HCT116 (cell line): ENCODE measurements at regions not wholly inside any gene's neighbourhood (a gene's known extent, or its start where the extent isn't known, plus 50 kb on each side); places are given as distances from the start of the nearest gene placed in this dataset.
"Not testable (repeated sequence)": the region's sequence is repeated elsewhere in the genome, so short reads cannot be mapped to it uniquely, and the experiment has no call there.

Experiments used
- ATAC-seq: fragments of 200-7000 bp; cut with Tn5 transposase; 2 replicates; pipeline ENCODE4 v1.9.1; 2020; ENCODE audit warnings: mild to moderate bottlenecking, moderate library complexity
- BruUV-seq: library from RNA; stranded (reverse); fragments of 400-500 nt; replicated peaks from 2 replicates; lab custom pipeline; 2021; lab: Mats Ljungman, UMichigan
- CTCF ChIA-PET: fragments of 300-600 bp; sonication (Branson Sonifier 250); formaldehyde crosslinking; loops from one replicate; lab custom pipeline; 2021; ENCODE audit warnings: antibody characterized with exemption; lab: Charles Lee
- POLR2A ChIA-PET: fragments of 300-600, 350-600 bp; sonication (Branson Sonifier 250); formaldehyde crosslinking; loops from one replicate; lab custom pipeline; 2021; ENCODE audit warnings: antibody characterized with exemption; lab: Charles Lee
- RAD21 ChIA-PET, 2 experiments: fragments of 300-600 bp; sonication (Branson Sonifier 250); formaldehyde crosslinking; loops; one replicate each; lab custom pipeline; 2023; ENCODE audit warnings: low total read pairs in 2 of 2; ENCODE audit not compliant: uncharacterized antibody in 2 of 2, unreplicated experiment in 2 of 2, low non-redundant PET in 1 of 2; lab: Charles Lee
- DNase-seq: peaks from one replicate; pipeline ENCODE4 v3.0.0-alpha.2; 2010; ENCODE audit warnings: low read depth, low spot score
- H2AFZ ChIP-seq: fragments of 200-600 bp; shearing (Covaris generic), sonication (generic); 2 replicates; pipeline ENCODE4 v1.6.1; 2017; ENCODE audit warnings: low read depth, mixed run types, mixed read lengths, antibody characterized with exemption, low read length; ENCODE audit not compliant: poor library complexity, severe bottlenecking
- H3K27ac ChIP-seq: 2 replicates; pipeline ENCODE4 v1.5.1; 2012; ENCODE audit warnings: low read depth, low read length
- H3K27me3 ChIP-seq: fragments of 200-600 bp; sonication (generic); 2 replicates; pipeline ENCODE4 v1.6.1; 2016; ENCODE audit warnings: mixed run types, low read length, mixed read lengths; ENCODE audit not compliant: insufficient read depth
- H3K36me3 ChIP-seq, 2 experiments: fragments of 200-500 bp in 1 of 2; fragments of 200-600 bp in 1 of 2; sonication (Bioruptor generic) in 1 of 2; sonication (generic) in 1 of 2; 2 replicates each; pipeline versions ENCODE4 v1.5.1 to v1.6.1; 2014 to 2016; ENCODE audit warnings: low read length in 2 of 2, inconsistent platforms in 1 of 2, mixed read lengths in 1 of 2, mixed run types in 1 of 2; ENCODE audit not compliant: insufficient read depth in 2 of 2, control insufficient read depth in 1 of 2
- H3K4me1 ChIP-seq, 2 experiments: fragments of 200-600 bp in 1 of 2; sonication (generic) in 1 of 2; 2 replicates each; pipeline versions ENCODE4 v1.5.1 to v1.6.1; 2012 to 2017; ENCODE audit warnings: low read length in 2 of 2, inconsistent platforms in 1 of 2, mild to moderate bottlenecking in 1 of 2, mixed read lengths in 1 of 2, mixed run types in 1 of 2, moderate library complexity in 1 of 2; ENCODE audit not compliant: insufficient read depth in 2 of 2, control insufficient read depth in 1 of 2
- H3K4me2 ChIP-seq: fragments of 200-600 bp; sonication (generic); 2 replicates; pipeline ENCODE4 v1.6.1; 2017; ENCODE audit warnings: mixed run types, low read length, mixed read lengths
- H3K4me3 ChIP-seq, 2 experiments: fragments of 200-600 bp in 1 of 2; sonication (generic) in 1 of 2; replicated peaks in 1 of 2; 2 replicates each; pipeline ENCODE4 v1.5.1; 2011 to 2016; ENCODE audit warnings: low read length in 2 of 2, control low read depth in 1 of 2, low read depth in 1 of 2, mild to moderate bottlenecking in 1 of 2, mixed read lengths in 1 of 2, mixed run types in 1 of 2
- H3K79me2 ChIP-seq: fragments of 200-600 bp; sonication (generic); 2 replicates; pipeline ENCODE4 v1.6.1; 2017; ENCODE audit warnings: mild to moderate bottlenecking, mixed run types, low read length, moderate library complexity, mixed read lengths; ENCODE audit not compliant: insufficient read depth
- H3K9ac ChIP-seq: fragments of 200-600 bp; sonication (generic); 2 replicates; pipeline ENCODE4 v1.6.1; 2016; ENCODE audit warnings: low read length, mixed read lengths
- H3K9me2 ChIP-seq: fragments of 200-600 bp; sonication (generic), shearing (Covaris generic); 2 replicates; pipeline ENCODE4 v1.6.1; 2017; ENCODE audit warnings: mixed run types, mild to moderate bottlenecking, moderate library complexity; ENCODE audit not compliant: insufficient read depth
- H3K9me3 ChIP-seq, 2 experiments: fragments of 200-500 bp in 1 of 2; fragments of 200-600 bp in 1 of 2; sonication (Bioruptor generic) in 1 of 2; sonication (generic) in 1 of 2; 2 replicates each; pipeline ENCODE4 v1.6.1; 2014 to 2017; ENCODE audit warnings: low read length in 2 of 2, mixed read lengths in 2 of 2, inconsistent platforms in 1 of 2, low read depth in 1 of 2, mild to moderate bottlenecking in 1 of 2, mixed run types in 1 of 2, moderate library complexity in 1 of 2; ENCODE audit not compliant: control insufficient read depth in 1 of 2, insufficient read depth in 1 of 2
- H4K20me1 ChIP-seq: fragments of 200-600 bp; sonication (generic), shearing (Covaris generic); 2 replicates; pipeline ENCODE4 v1.6.1; 2017; ENCODE audit warnings: mixed run types, mild to moderate bottlenecking, moderate library complexity; ENCODE audit not compliant: insufficient read depth
- ATF3 ChIP-seq: IDR thresholded peaks from 2 replicates; pipeline ENCODE4 v1.6.1; 2012
- CEBPB ChIP-seq: IDR thresholded peaks from 2 replicates; pipeline ENCODE4 v1.6.1; 2012; ENCODE audit warnings: low read depth
- CTCF ChIP-seq, 3 experiments: fragments of 200-600 bp in 1 of 3; sonication (generic) in 1 of 3; IDR thresholded peaks in 2 of 3; conservative IDR thresholded peaks in 1 of 3; 2 replicates each; pipeline ENCODE4 v1.5.1; 2012 to 2017; ENCODE audit warnings: low read depth in 2 of 3, low read length in 2 of 3, antibody characterized with exemption in 1 of 3, borderline replicate concordance in 1 of 3, control low read depth in 1 of 3, mild to moderate bottlenecking in 1 of 3, mixed read lengths in 1 of 3, mixed run types in 1 of 3, moderate library complexity in 1 of 3; ENCODE audit not compliant: insufficient read depth in 1 of 3
- EZH2 ChIP-seq: fragments of 200-600 bp; sonication (generic); IDR thresholded peaks from 2 replicates; pipeline ENCODE4 v1.6.1; 2017; ENCODE audit warnings: antibody characterized with exemption, mixed run types
- EZH2phosphoT487 ChIP-seq: fragments of 200-600 bp; IDR thresholded peaks from 2 replicates; pipeline ENCODE4 v1.6.1; 2018; ENCODE audit warnings: antibody characterized with exemption, borderline replicate concordance
- JUND ChIP-seq: IDR thresholded peaks from 2 replicates; pipeline ENCODE4 v1.6.1; 2012
- MAX ChIP-seq: IDR thresholded peaks from 2 replicates; pipeline ENCODE4 v1.6.1; 2012
- POLR2AphosphoS5 ChIP-seq: IDR thresholded peaks from 2 replicates; pipeline ENCODE4 v1.6.1; 2011; ENCODE audit warnings: mild to moderate bottlenecking, low read depth, low read length, moderate library complexity
- RAD21 ChIP-seq: IDR thresholded peaks from 2 replicates; pipeline ENCODE4 v1.6.1; 2012; ENCODE audit warnings: low read depth, mild to moderate bottlenecking
- SIN3A ChIP-seq: IDR thresholded peaks from 2 replicates; pipeline ENCODE4 v1.6.1; 2012; ENCODE audit warnings: low read depth
- SP1 ChIP-seq: IDR thresholded peaks from 2 replicates; pipeline ENCODE4 v1.6.1; 2012; ENCODE audit warnings: low read depth
- SRF ChIP-seq: IDR thresholded peaks from 2 replicates; pipeline ENCODE4 v1.6.1; 2012; ENCODE audit warnings: low read depth
- YY1 ChIP-seq: IDR thresholded peaks from 2 replicates; pipeline ENCODE4 v1.6.1; 2011; ENCODE audit warnings: low read length, low read depth, moderate library complexity, mild to moderate bottlenecking; ENCODE audit not compliant: insufficient replicate concordance; ENCODE audit errors: extremely low read depth
- ZBTB33 ChIP-seq: IDR thresholded peaks from 2 replicates; pipeline ENCODE4 v1.6.1; 2011; ENCODE audit warnings: mild to moderate bottlenecking, low read length, moderate library complexity; ENCODE audit not compliant: insufficient replicate concordance; ENCODE audit errors: extremely low read depth
- ZFX ChIP-seq: fragments of 450-650 bp; IDR thresholded peaks from 2 replicates; pipeline ENCODE4 v1.6.1; 2017
- ZNF274 ChIP-seq: fragments of 200-500 bp; sonication (Bioruptor generic); IDR thresholded peaks from 2 replicates; pipeline ENCODE4 v1.6.1; 2014; ENCODE audit warnings: mild to moderate bottlenecking, low read depth, low read length, inconsistent platforms
- intact Hi-C: fragments of 100-400 bp; cut with micrococcal nuclease; formaldehyde crosslinking; loops from 2 replicates; pipeline ENCODE4 v1.10.0; 2022

- Histone ChIP-seq H3K36me3 (no peaks in the 10 kb centered on the region), H3K79me2 (no peaks in the 10 kb centered on the region), H3K4me3 (no peak overlapping the region), H3K9me2 (no peaks in the 10 kb centered on the region)
- intact Hi-C loops = no loop called here
- TF ChIP-seq CTCF (IDR thresholded peaks at IDR 0.05 in 2 of 3, conservative IDR thresholded peaks at IDR 0.05 in 1 of 3; ENCODE audit: borderline replicate concordance in 1 of 3, insufficient read depth in 1 of 3, low read depth in 2 of 3, low read length in 2 of 3) (no peak), POLR2AphosphoS5 (no peak), CEBPB (no peak), ZFX (no peak), YY1 (no peak), SP1 (no peak), SRF (no peak), SIN3A (no peak), EZH2 (no peak), MAX (no peak), ZNF274 (no peak), JUND (no peak), ZBTB33 (no peak), EZH2phosphoT487 (no peak), RAD21 (no peak), ATF3 (no peak)
- TF ChIP-seq, all 23 proteins: peak for 0
- H2AFZ ChIP-seq = no peak overlapping the region
- H3K4me1 ChIP-seq = no peaks in the 10 kb centered on the region
- POLR2A ChIA-PET = no interaction called here
- H3K9me3 ChIP-seq = no peaks in the 10 kb centered on the region
- no peaks in the 10 kb centered on the region for H3K27me3 ChIP-seq
- no peak overlapping the region for H3K4me2 ChIP-seq
- RAD21 ChIA-PET = no interaction called here
- ATAC-seq (no peak), DNase-seq (no peak)
- no TSS peak for BruUV-seq
- CTCF ChIA-PET = no interaction called here
- no peak overlapping the region for H3K9ac ChIP-seq
- no peaks in the 10 kb centered on the region for H4K20me1 ChIP-seq
- H3K27ac ChIP-seq = no peak overlapping the region
Observed at GRCh38 chrX:69055193-69055592, 110.1 kb downstream of the PJA1 start.

- intact Hi-C loops, H3K4me1 ChIP-seq, RAD21 ChIA-PET, H3K9me3 ChIP-seq, H3K9me2 ChIP-seq, H3K79me2 ChIP-seq, H3K27me3 ChIP-seq, H3K27ac ChIP-seq, CTCF ChIA-PET, H3K4me3 ChIP-seq, H3K36me3 ChIP-seq, H3K9ac ChIP-seq, DNase-seq, H3K4me2 ChIP-seq, H2AFZ ChIP-seq, H4K20me1 ChIP-seq, ATAC-seq, POLR2A ChIA-PET, BruUV-seq: not testable (repeated sequence)
Observed at GRCh38 chrX:69054497-69054896, 110.8 kb downstream of the PJA1 start.
